HL-60 (cell line): ENCODE measurements at regions not wholly inside any gene's neighbourhood (a gene's known extent, or its start where the extent isn't known, plus 50 kb on each side); places are given as distances from the start of the nearest gene placed in this dataset.

Source experiments
- POLR2AphosphoS5 ChIP-seq: IDR thresholded peaks from 2 replicates; pipeline ENCODE4 v1.6.1; 2012; ENCODE audit warnings: low read depth
- TF ChIP-seq, protein P1 (sequence below): IDR thresholded peaks from one replicate; pipeline ENCODE4 v1.5.1; 2011; ENCODE audit warnings: low read length, control low read depth, inconsistent platforms; ENCODE audit not compliant: insufficient read depth

DNA sequence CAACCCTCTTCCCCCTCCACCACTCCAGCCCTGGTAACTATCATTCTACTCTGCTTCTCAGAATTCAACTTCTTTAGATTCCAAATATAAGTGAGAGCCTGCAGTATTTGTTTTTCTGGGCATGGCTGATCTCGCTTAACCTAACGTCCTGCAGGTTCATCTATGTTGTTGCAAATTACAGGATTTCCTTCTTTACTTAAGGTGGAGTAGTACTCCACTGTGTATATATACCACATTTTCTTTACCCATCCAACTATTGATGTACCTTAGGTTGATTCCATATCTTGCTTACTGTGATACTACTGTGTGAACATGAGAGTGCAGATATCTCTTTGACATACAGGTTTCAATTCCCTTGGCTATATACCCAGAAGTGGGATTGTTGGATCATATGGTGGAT is 106.3 kb upstream of the ZNF366 start:
- TF ChIP-seq POLR2AphosphoS5 = no peak
- TF ChIP-seq, protein P1, sequence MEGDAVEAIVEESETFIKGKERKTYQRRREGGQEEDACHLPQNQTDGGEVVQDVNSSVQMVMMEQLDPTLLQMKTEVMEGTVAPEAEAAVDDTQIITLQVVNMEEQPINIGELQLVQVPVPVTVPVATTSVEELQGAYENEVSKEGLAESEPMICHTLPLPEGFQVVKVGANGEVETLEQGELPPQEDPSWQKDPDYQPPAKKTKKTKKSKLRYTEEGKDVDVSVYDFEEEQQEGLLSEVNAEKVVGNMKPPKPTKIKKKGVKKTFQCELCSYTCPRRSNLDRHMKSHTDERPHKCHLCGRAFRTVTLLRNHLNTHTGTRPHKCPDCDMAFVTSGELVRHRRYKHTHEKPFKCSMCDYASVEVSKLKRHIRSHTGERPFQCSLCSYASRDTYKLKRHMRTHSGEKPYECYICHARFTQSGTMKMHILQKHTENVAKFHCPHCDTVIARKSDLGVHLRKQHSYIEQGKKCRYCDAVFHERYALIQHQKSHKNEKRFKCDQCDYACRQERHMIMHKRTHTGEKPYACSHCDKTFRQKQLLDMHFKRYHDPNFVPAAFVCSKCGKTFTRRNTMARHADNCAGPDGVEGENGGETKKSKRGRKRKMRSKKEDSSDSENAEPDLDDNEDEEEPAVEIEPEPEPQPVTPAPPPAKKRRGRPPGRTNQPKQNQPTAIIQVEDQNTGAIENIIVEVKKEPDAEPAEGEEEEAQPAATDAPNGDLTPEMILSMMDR = no peak
